OCI-LY7 (cell line): ENCODE measurements at regions not wholly inside any gene's neighbourhood (a gene's known extent, or its start where the extent isn't known, plus 50 kb on each side); places are given as distances from the start of the nearest gene placed in this dataset.

Experiments
- BruUV-seq: library from RNA; stranded (reverse); fragments of 400-500 nt; replicated peaks from 2 replicates; lab custom pipeline; 2021; lab: Mats Ljungman, UMichigan
- CTCF ChIA-PET: fragments of 300-600 bp; sonication (Branson Sonifier 250); formaldehyde crosslinking; loops from one replicate; lab custom pipeline; 2022; ENCODE audit warnings: antibody characterized with exemption; ENCODE audit not compliant: unreplicated experiment; lab: Charles Lee
- POLR2A ChIA-PET: fragments of 300-600 bp; sonication (Branson Sonifier 250); formaldehyde crosslinking; loops from one replicate; lab custom pipeline; 2022; ENCODE audit warnings: antibody characterized with exemption; lab: Charles Lee
- DNase-seq: peaks from one replicate; pipeline ENCODE4 v3.0.0-alpha.2; 2015; ENCODE audit warnings: low spot score
- H2AFZ ChIP-seq: fragments of 200-600 bp; sonication (generic), shearing (Covaris generic); 2 replicates; pipeline ENCODE4 v1.6.1; 2014; ENCODE audit warnings: mild to moderate bottlenecking, antibody characterized with exemption, low read length, moderate library complexity
- H3K27ac ChIP-seq: fragments of 200-600 bp; sonication (generic); 2 replicates; pipeline ENCODE4 v1.5.1; 2014; ENCODE audit warnings: mixed run types, low read depth, mild to moderate bottlenecking, moderate library complexity, low read length, inconsistent platforms; ENCODE audit not compliant: poor library complexity, severe bottlenecking
- H3K36me3 ChIP-seq: fragments of 200-600 bp; sonication (generic); 2 replicates; pipeline ENCODE4 v1.6.1; 2014; ENCODE audit warnings: mild to moderate bottlenecking, antibody characterized with exemption, low read length, moderate library complexity, mixed read lengths; ENCODE audit not compliant: insufficient read depth
- H3K4me1 ChIP-seq: fragments of 200-600 bp; sonication (generic); 2 replicates; pipeline ENCODE4 v1.5.1; 2014; ENCODE audit warnings: mild to moderate bottlenecking, low read length; ENCODE audit not compliant: insufficient read depth, poor library complexity, severe bottlenecking
- H3K4me2 ChIP-seq: fragments of 200-600 bp; sonication (generic); 2 replicates; pipeline ENCODE4 v1.6.1; 2014; ENCODE audit warnings: mild to moderate bottlenecking, low read length
- H3K4me3 ChIP-seq: fragments of 200-600 bp; sonication (generic); 2 replicates; pipeline ENCODE4 v1.5.1; 2014; ENCODE audit warnings: mild to moderate bottlenecking, low read depth, low read length; ENCODE audit not compliant: poor library complexity, severe bottlenecking
- H3K79me2 ChIP-seq: fragments of 200-600 bp; sonication (generic); 2 replicates; pipeline ENCODE4 v1.6.1; 2016; ENCODE audit warnings: low read depth, mild to moderate bottlenecking, low read length, moderate library complexity, mixed read lengths; ENCODE audit not compliant: insufficient read depth
- H3K9me2 ChIP-seq: fragments of 200-600 bp; sonication (generic); 2 replicates; pipeline ENCODE4 v1.6.1; 2016; ENCODE audit warnings: mild to moderate bottlenecking, low read length, mixed read lengths; ENCODE audit not compliant: insufficient read depth
- H3K9me3 ChIP-seq: fragments of 200-600 bp; sonication (generic); 2 replicates; pipeline ENCODE4 v1.6.1; 2014; ENCODE audit warnings: mild to moderate bottlenecking, mixed run types, low read length, mixed read lengths
- H4K20me1 ChIP-seq: fragments of 200-600 bp; sonication (generic); 2 replicates; pipeline ENCODE4 v1.6.1; 2014; ENCODE audit warnings: mild to moderate bottlenecking, antibody characterized with exemption, low read length, moderate library complexity, mixed read lengths; ENCODE audit not compliant: insufficient read depth
- EZH2phosphoT487 ChIP-seq: fragments of 200-600 bp; sonication (generic); IDR thresholded peaks from 2 replicates; pipeline ENCODE4 v1.6.1; 2018; ENCODE audit warnings: low read depth, borderline replicate concordance, mild to moderate bottlenecking, mixed run types, antibody characterized with exemption, low read length, moderate library complexity, mixed read lengths
- intact Hi-C: fragments of 100-400 bp; cut with micrococcal nuclease; formaldehyde crosslinking; loops from one replicate; pipeline ENCODE4 v1.10.0; 2022; ENCODE audit not compliant: unreplicated experiment
- TF ChIP-seq, protein P1 (sequence below): fragments of 200-600 bp; sonication (generic); conservative IDR thresholded peaks from 2 replicates; pipeline ENCODE4 v1.5.1; 2014; ENCODE audit warnings: mild to moderate bottlenecking, antibody characterized with exemption, low read length, moderate library complexity, mixed read lengths

DNA sequence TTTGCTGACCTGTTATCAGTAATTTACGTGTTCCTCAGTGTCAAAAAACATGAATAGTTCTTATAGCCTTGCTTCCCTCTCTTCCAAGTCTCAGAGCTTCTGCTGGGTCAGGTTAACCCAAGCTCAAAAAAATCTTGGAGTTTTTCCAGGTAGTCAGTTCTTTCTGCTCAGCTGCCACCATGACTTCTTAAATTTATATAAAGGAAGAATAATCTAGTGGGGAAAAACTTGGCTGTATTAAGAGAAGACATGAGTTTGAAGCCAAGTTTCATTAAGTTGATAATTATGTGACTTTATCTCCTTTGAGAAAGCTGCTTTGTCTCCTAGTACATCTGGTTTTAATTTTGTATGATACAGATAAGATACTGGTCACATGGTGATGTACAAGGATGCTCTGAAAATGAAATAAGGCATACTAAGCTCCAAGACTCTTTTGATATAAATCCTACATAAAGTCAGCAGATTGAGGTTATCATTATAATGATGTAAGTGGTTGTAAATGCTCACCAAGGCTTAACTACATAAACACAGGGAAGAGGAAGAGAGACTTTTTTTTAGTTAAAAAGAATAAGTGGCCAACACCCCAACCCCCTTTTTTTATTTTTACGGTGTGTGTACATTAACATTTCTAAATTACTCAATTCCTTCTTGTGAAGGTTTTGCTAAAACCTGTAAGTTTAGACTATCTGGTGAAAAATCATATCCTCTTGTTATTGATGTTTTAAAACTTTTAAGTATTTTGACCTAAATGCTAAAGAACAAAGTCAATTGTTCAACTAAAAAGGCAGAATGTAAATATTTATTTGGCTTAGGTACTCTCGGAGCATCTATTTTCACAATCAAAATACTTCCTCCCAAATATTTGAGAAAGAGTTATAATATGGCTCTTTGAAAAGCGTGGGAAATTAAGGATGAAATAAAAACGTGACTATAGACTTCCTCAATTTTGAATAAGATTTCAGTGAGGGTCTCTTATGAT, 84.1 kb upstream of the SLC38A2 start:
- Histone ChIP-seq H3K36me3 (no peaks in the 10 kb centered on the region), H2AFZ (no peak overlapping the region), H3K79me2 (no peaks in the 10 kb centered on the region), H3K9me2 (no peaks in the 10 kb centered on the region), H3K4me1 (peaks cover 9% of the 10 kb centered on the region), H4K20me1 (no peaks in the 10 kb centered on the region), H3K4me3 (no peak overlapping the region), H3K9me3 (no peaks in the 10 kb centered on the region), H3K4me2 (no peak overlapping the region), H3K27ac (no peak overlapping the region)
- TF ChIP-seq, protein P1, sequence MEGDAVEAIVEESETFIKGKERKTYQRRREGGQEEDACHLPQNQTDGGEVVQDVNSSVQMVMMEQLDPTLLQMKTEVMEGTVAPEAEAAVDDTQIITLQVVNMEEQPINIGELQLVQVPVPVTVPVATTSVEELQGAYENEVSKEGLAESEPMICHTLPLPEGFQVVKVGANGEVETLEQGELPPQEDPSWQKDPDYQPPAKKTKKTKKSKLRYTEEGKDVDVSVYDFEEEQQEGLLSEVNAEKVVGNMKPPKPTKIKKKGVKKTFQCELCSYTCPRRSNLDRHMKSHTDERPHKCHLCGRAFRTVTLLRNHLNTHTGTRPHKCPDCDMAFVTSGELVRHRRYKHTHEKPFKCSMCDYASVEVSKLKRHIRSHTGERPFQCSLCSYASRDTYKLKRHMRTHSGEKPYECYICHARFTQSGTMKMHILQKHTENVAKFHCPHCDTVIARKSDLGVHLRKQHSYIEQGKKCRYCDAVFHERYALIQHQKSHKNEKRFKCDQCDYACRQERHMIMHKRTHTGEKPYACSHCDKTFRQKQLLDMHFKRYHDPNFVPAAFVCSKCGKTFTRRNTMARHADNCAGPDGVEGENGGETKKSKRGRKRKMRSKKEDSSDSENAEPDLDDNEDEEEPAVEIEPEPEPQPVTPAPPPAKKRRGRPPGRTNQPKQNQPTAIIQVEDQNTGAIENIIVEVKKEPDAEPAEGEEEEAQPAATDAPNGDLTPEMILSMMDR, result no peak
- TF ChIP-seq EZH2phosphoT487, result no peak
- BruUV-seq, result no TSS peak
- POLR2A ChIA-PET, result interaction anchor here (0.7 kb wide), 1 partner anchor 16 kb away, joined by 3 read pairs; no protein-coding TSS in a partner anchor
- CTCF ChIA-PET, result no interaction called here
- intact Hi-C loops, result no loop called here
- DNase-seq, result no peak

GRCh38 chr12:46455648-46456352, 83.2 kb upstream of the SLC38A2 start:
- Histone ChIP-seq H2AFZ (no peak overlapping the region), H3K27ac (no peak overlapping the region), H3K36me3 (no peaks in the 10 kb centered on the region), H3K4me1 (peaks cover 9% of the 10 kb centered on the region), H3K4me3 (no peak overlapping the region), H3K9me3 (no peaks in the 10 kb centered on the region), H3K79me2 (no peaks in the 10 kb centered on the region), H3K9me2 (no peaks in the 10 kb centered on the region), H3K4me2 (no peak overlapping the region), H4K20me1 (no peaks in the 10 kb centered on the region)
- TF ChIP-seq, protein P1, result no peak
- no peak for TF ChIP-seq EZH2phosphoT487
- BruUV-seq, result no TSS peak
- no peak for DNase-seq
- ChIA-PET CTCF (no interaction called here), POLR2A (interaction anchor here (0.5 to 0.7 kb wide), 2 partner anchors 15 to 20 kb away, joined by 3 read pairs; no protein-coding TSS in a partner anchor)
- intact Hi-C loops, result no loop called here
